K562 (cell line): ENCODE measurements at regions not wholly inside any gene's neighbourhood (a gene's known extent, or its start where the extent isn't known, plus 50 kb on each side); places are given as distances from the start of the nearest gene placed in this dataset.

ENCODE experiments used
- ADNP ChIP-seq: fragments of 200-800 bp; sonication (Bioruptor generic); IDR thresholded peaks from 2 replicates; pipeline ENCODE4 v1.6.1; 2016; ENCODE audit warnings: missing genetic modification characterization, missing compliant biosample characterization
- DDX20 ChIP-seq: fragments of 450-650 bp; IDR thresholded peaks from 2 replicates; pipeline ENCODE4 v1.6.1; 2016; ENCODE audit warnings: missing genetic modification characterization, low read depth, mild to moderate bottlenecking, missing compliant biosample characterization, moderate library complexity
- HBP1 ChIP-seq: fragments of 450-650 bp; formaldehyde crosslinking; IDR thresholded peaks from 2 replicates; pipeline ENCODE4 v1.4.0; 2022; ENCODE audit warnings: missing genetic modification characterization
- MXI1 ChIP-seq: IDR thresholded peaks from 2 replicates; pipeline ENCODE4 v1.6.1; 2011; ENCODE audit warnings: low read depth, mild to moderate bottlenecking, improper control_type of control experiment, low read length
- NELFE ChIP-seq: IDR thresholded peaks from 2 replicates; pipeline ENCODE4 v1.6.1; 2011; ENCODE audit warnings: mild to moderate bottlenecking; ENCODE audit not compliant: insufficient read depth, insufficient read length
- RBM25 ChIP-seq: fragments of 200-400 bp; formaldehyde crosslinking; IDR thresholded peaks from 2 replicates; pipeline ENCODE4 v1.6.1; 2018; ENCODE audit warnings: low read length, low read depth, moderate library complexity; ENCODE audit not compliant: severe bottlenecking
- ZBTB26 ChIP-seq: fragments of 450-650 bp; formaldehyde crosslinking; IDR thresholded peaks from 2 replicates; pipeline ENCODE4 v1.4.0; 2022; ENCODE audit warnings: missing genetic modification characterization
- TF ChIP-seq, protein P1 (sequence below): fragments of 450-650 bp; IDR thresholded peaks from 2 replicates; pipeline ENCODE4 v1.6.1; 2018; ENCODE audit not compliant: partially characterized antibody

DNA sequence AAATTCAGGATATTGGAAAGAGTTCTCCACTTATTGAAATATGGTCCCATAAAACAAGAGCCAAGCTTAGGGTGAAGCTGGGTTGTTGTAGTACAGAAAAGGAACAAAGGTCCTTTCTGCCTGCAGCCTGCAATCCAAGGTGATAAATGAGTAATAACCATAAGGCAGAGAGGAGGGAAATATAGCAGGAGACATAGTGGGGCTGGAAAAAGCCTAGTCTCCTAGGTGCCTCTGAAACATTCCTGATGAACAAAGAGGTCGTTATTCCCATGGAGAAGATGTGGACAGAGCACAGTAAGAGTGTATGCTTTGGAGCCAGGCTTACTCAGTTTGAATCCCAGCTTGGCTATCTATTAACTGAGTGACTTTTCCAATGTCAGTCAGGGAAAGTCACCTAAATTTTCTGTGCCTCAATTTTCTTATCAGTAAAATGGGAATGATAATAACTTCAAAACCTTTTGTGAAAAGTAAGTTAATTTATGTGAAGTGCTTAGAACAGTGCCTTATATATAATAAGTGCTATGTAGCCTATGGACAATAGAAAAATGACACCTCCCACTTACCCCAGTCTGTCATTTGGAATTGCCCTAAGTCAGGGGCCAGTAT is 110.8 kb upstream of the GRIN3A start (continued):
- TF ChIP-seq HBP1 (CRISPR knock-in tag): no peak
- TF ChIP-seq NELFE: no peak
- TF ChIP-seq MXI1: no peak
- TF ChIP-seq, protein P1, sequence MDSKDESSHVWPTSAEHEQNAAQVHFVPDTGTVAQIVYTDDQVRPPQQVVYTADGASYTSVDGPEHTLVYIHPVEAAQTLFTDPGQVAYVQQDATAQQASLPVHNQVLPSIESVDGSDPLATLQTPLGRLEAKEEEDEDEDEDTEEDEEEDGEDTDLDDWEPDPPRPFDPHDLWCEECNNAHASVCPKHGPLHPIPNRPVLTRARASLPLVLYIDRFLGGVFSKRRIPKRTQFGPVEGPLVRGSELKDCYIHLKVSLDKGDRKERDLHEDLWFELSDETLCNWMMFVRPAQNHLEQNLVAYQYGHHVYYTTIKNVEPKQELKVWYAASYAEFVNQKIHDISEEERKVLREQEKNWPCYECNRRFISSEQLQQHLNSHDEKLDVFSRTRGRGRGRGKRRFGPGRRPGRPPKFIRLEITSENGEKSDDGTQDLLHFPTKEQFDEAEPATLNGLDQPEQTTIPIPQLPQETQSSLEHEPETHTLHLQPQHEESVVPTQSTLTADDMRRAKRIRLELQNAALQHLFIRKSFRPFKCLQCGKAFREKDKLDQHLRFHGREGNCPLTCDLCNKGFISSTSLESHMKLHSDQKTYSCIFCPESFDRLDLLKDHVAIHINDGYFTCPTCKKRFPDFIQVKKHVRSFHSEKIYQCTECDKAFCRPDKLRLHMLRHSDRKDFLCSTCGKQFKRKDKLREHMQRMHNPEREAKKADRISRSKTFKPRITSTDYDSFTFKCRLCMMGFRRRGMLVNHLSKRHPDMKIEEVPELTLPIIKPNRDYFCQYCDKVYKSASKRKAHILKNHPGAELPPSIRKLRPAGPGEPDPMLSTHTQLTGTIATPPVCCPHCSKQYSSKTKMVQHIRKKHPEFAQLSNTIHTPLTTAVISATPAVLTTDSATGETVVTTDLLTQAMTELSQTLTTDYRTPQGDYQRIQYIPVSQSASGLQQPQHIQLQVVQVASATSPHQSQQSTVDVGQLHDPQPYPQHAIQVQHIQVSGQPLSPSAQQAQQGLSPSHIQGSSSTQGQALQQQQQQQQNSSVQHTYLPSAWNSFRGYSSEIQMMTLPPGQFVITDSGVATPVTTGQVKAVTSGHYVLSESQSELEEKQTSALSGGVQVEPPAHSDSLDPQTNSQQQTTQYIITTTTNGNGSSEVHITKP: peak; percentile 57
- 0 out of 2 replicates have a peak, but pooled peaks have one; percentile 34 for TF ChIP-seq ADNP
- TF ChIP-seq DDX20: no peak
- TF ChIP-seq ZBTB26 (CRISPR knock-in tag): no peak
- TF ChIP-seq RBM25: peak; percentile 57
- TF ChIP-seq, all 486 proteins: peak for 5
